ENCODE measurements at regions not wholly inside any gene's neighbourhood (a gene's known extent, or its start where the extent isn't known, plus 50 kb on each side); places are given as distances from the start of the nearest gene placed in this dataset.

GRCh38 chr5:96499753-96500345, 66.8 kb upstream of the PCSK1 start:
- no peak for TF ChIP-seq FOXM1 (IDR thresholded peaks at IDR 0.05; ENCODE audit: low read depth)
- TF ChIP-seq CHD2 (IDR thresholded peaks at IDR 0.05; ENCODE audit: low read length, partially characterized antibody): no peak
- no peaks in the 10 kb centered on the region for H4K20me1 ChIP-seq (ENCODE audit: insufficient read depth)
- no peaks in the 10 kb centered on the region for H3K4me1 ChIP-seq (ENCODE audit: control insufficient read depth in 1 of 2, insufficient read depth in 2 of 2, low read depth in 1 of 2, low read length in 1 of 2)
- no peak overlapping the region for H3K9ac ChIP-seq
- DNase-seq: no peak
- no peak overlapping the region for H3K4me3 ChIP-seq (ENCODE audit: low read depth in 2 of 2, low read length in 1 of 2)
- no peaks in the 10 kb centered on the region for H3K9me2 ChIP-seq
- ChIA-PET CTCF (no interaction called here), POLR2A (no interaction called here)
- no peak overlapping the region for H3K27ac ChIP-seq (ENCODE audit: low read depth in 2 of 2, low read length in 1 of 2)
- H3K79me2 ChIP-seq (ENCODE audit: insufficient read depth): no peaks in the 10 kb centered on the region
- 56% methylated on average over 8 of the region's 8 CpGs for WGBS (ENCODE audit: low lambda C conversion rate)
- H3K27me3 ChIP-seq (ENCODE audit: insufficient read depth): no peaks in the 10 kb centered on the region
- no peak overlapping the region for H2AFZ ChIP-seq (ENCODE audit: low read depth)
- no peak overlapping the region for H3K4me2 ChIP-seq
- no peaks in the 10 kb centered on the region for H3K9me3 ChIP-seq
- no peaks in the 10 kb centered on the region for H3K36me3 ChIP-seq (replicated peaks in 1 of 2; ENCODE audit: control insufficient read depth in 1 of 2, insufficient read depth in 2 of 2, low read length in 1 of 2)
- H3F3A ChIP-seq (replicated peaks; ENCODE audit: insufficient read depth): no peaks in the 10 kb centered on the region

GRCh38 chr5:96501991-96502646, 69.1 kb upstream of the PCSK1 start:
- DNase-seq: no peak
- ChIA-PET CTCF (no interaction called here), POLR2A (no interaction called here)
- Histone ChIP-seq H3K4me1 (ENCODE audit: control insufficient read depth in 1 of 2, insufficient read depth in 2 of 2, low read depth in 1 of 2, low read length in 1 of 2) (no peaks in the 10 kb centered on the region), H3K27ac (ENCODE audit: low read depth in 2 of 2, low read length in 1 of 2) (no peak overlapping the region), H3K27me3 (ENCODE audit: insufficient read depth) (no peaks in the 10 kb centered on the region), H3K9me3 (no peaks in the 10 kb centered on the region), H3K4me2 (no peak overlapping the region), H2AFZ (ENCODE audit: low read depth) (no peak overlapping the region), H4K20me1 (ENCODE audit: insufficient read depth) (no peaks in the 10 kb centered on the region), H3K9me2 (no peaks in the 10 kb centered on the region), H3F3A (replicated peaks; ENCODE audit: insufficient read depth) (no peaks in the 10 kb centered on the region), H3K79me2 (ENCODE audit: insufficient read depth) (no peaks in the 10 kb centered on the region), H3K9ac (no peak overlapping the region), H3K36me3 (replicated peaks in 1 of 2; ENCODE audit: control insufficient read depth in 1 of 2, insufficient read depth in 2 of 2, low read length in 1 of 2) (no peaks in the 10 kb centered on the region), H3K4me3 (ENCODE audit: low read depth in 2 of 2, low read length in 1 of 2) (no peak overlapping the region)
- TF ChIP-seq JUND (IDR thresholded peaks at IDR 0.05): no peak
- TF ChIP-seq, protein P1, sequence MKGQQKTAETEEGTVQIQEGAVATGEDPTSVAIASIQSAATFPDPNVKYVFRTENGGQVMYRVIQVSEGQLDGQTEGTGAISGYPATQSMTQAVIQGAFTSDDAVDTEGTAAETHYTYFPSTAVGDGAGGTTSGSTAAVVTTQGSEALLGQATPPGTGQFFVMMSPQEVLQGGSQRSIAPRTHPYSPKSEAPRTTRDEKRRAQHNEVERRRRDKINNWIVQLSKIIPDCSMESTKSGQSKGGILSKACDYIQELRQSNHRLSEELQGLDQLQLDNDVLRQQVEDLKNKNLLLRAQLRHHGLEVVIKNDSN (IDR thresholded peaks at IDR 0.05; ENCODE audit: borderline replicate concordance, low read depth): no peak
- no peak for TF ChIP-seq FOSL2 (IDR thresholded peaks at IDR 0.05; ENCODE audit: borderline replicate concordance, low read depth)
- TF ChIP-seq ELF1 (IDR thresholded peaks at IDR 0.05): no peak
- TF ChIP-seq SMC3 (IDR thresholded peaks at IDR 0.05; ENCODE audit: low read depth, low read length): no peak
- no peak for TF ChIP-seq SIN3A (IDR thresholded peaks at IDR 0.05; ENCODE audit: borderline replicate concordance, low read depth, low read length)
- no peak for TF ChIP-seq POLR2AphosphoS5 (IDR thresholded peaks at IDR 0.05; ENCODE audit: low read depth, low read length)
- WGBS (ENCODE audit: low lambda C conversion rate): 94% methylated on average over 1 of the region's 1 CpG

GRCh38 chr5:96503501-96504236, 70.6 kb upstream of the PCSK1 start:
- no peaks in the 10 kb centered on the region for H3K27me3 ChIP-seq (ENCODE audit: insufficient read depth)
- no peak overlapping the region for H3K27ac ChIP-seq (ENCODE audit: low read depth in 2 of 2, low read length in 1 of 2)
- WGBS (ENCODE audit: low lambda C conversion rate): 80% methylated on average over 15 of the region's 15 CpGs
- H2AFZ ChIP-seq (ENCODE audit: low read depth): no peak overlapping the region
- H3K4me3 ChIP-seq (ENCODE audit: low read depth in 2 of 2, low read length in 1 of 2): no peak overlapping the region
- no peak overlapping the region for H3K9ac ChIP-seq
- H3F3A ChIP-seq (replicated peaks; ENCODE audit: insufficient read depth): no peaks in the 10 kb centered on the region
- no peak overlapping the region for H3K4me2 ChIP-seq
- no peaks in the 10 kb centered on the region for H3K9me2 ChIP-seq
- no peaks in the 10 kb centered on the region for H3K36me3 ChIP-seq (replicated peaks in 1 of 2; ENCODE audit: control insufficient read depth in 1 of 2, insufficient read depth in 2 of 2, low read length in 1 of 2)
- DNase-seq: no peak
- no peaks in the 10 kb centered on the region for H3K4me1 ChIP-seq (ENCODE audit: control insufficient read depth in 1 of 2, insufficient read depth in 2 of 2, low read depth in 1 of 2, low read length in 1 of 2)
- H3K79me2 ChIP-seq (ENCODE audit: insufficient read depth): no peaks in the 10 kb centered on the region
- POLR2A ChIA-PET: no interaction called here
- H3K9me3 ChIP-seq: no peaks in the 10 kb centered on the region
- CTCF ChIA-PET: no interaction called here
- H4K20me1 ChIP-seq (ENCODE audit: insufficient read depth): no peaks in the 10 kb centered on the region
- TF ChIP-seq TEAD4 (IDR thresholded peaks at IDR 0.05; ENCODE audit: borderline replicate concordance, insufficient read depth) (no peak), POLR2AphosphoS5 (IDR thresholded peaks at IDR 0.05; ENCODE audit: low read depth, low read length) (no peak), RAD21 (IDR thresholded peaks at IDR 0.05; ENCODE audit: low read length) (no peak), ZBTB33 (IDR thresholded peaks at IDR 0.05; ENCODE audit: borderline replicate concordance, low read depth) (no peak), CTCF (IDR thresholded peaks at IDR 0.05) (no peak), SIN3A (IDR thresholded peaks at IDR 0.05; ENCODE audit: borderline replicate concordance, low read depth, low read length) (no peak), IRF3 (IDR thresholded peaks at IDR 0.05; ENCODE audit: low read depth, low read length) (no peak), CHD2 (IDR thresholded peaks at IDR 0.05; ENCODE audit: low read length, partially characterized antibody) (no peak), ELF1 (IDR thresholded peaks at IDR 0.05) (no peak)
